ENCODE measurements at regions not wholly inside any gene's neighbourhood (a gene's known extent, or its start where the extent isn't known, plus 50 kb on each side); places are given as distances from the start of the nearest gene placed in this dataset.

GRCh38 chr1:14180738-14181137 is 417.7 kb upstream of the KAZN start:
- no peaks in the 10 kb centered on the region for H3K36me3 Mint-ChIP-seq
- H3K27ac Mint-ChIP-seq: no peak overlapping the region
- H3K9me3 Mint-ChIP-seq: peaks cover 0 to 3% (median 0%) of the 10 kb centered on the region in 9 donors
- ATAC-seq (no peak), DNase-seq (no peak)
- peak overlapping the region in 1 of 10 donors; percentile 32 for H3K4me3 Mint-ChIP-seq
- H3K27me3 Mint-ChIP-seq: peaks cover 14 to 39% (median 32%) of the 10 kb centered on the region in 5 donors
- H3K4me1 Mint-ChIP-seq: peaks cover 4 to 25% (median 15%) of the 10 kb centered on the region in 4 donors
- POLR2A ChIA-PET: no interaction called here

- POLR2A ChIA-PET: no interaction called here
- no peak overlapping the region for H3K27ac Mint-ChIP-seq
- H3K4me3 Mint-ChIP-seq: peak overlapping the region in 3 of 10 donors; percentile 8 to 35 (median 32)
- peaks cover 15 to 39% (median 34%) of the 10 kb centered on the region in 5 donors for H3K27me3 Mint-ChIP-seq
- H3K4me1 Mint-ChIP-seq: peaks cover 4 to 25% (median 15%) of the 10 kb centered on the region in 4 donors
- no peaks in the 10 kb centered on the region for H3K36me3 Mint-ChIP-seq
- ATAC-seq (peak in 1 of 2 donors; percentile 23), DNase-seq (peak in 1 of 10 donors; percentile 29)
- H3K9me3 Mint-ChIP-seq: peaks cover 0 to 3% (median 0%) of the 10 kb centered on the region in 9 donors
These were observed 417.2 kb upstream of the KAZN start for GRCh38 chr1:14181191-14181795.

GRCh38 chr1:14182856-14183255 is 415.6 kb upstream of the KAZN start:
- Mint-ChIP-seq H3K9me3 (peaks cover 0 to 3% (median 0%) of the 10 kb centered on the region in 9 donors), H3K4me1 (peaks cover 4 to 25% (median 15%) of the 10 kb centered on the region in 4 donors), H3K27ac (no peak overlapping the region), H3K4me3 (peak overlapping the region in 2 of 10 donors; percentile 21 to 23), H3K36me3 (no peaks in the 10 kb centered on the region), H3K27me3 (peaks cover 17 to 43% (median 39%) of the 10 kb centered on the region in 5 donors)
- DNase-seq (no peak), ATAC-seq (no peak)
- POLR2A ChIA-PET: no interaction called here

- Mint-ChIP-seq H3K4me1 (peaks cover 4 to 25% (median 15%) of the 10 kb centered on the region in 4 donors), H3K27ac (no peak overlapping the region), H3K4me3 (no peak overlapping the region), H3K9me3 (peaks cover 0 to 3% (median 0%) of the 10 kb centered on the region in 9 donors), H3K27me3 (peaks cover 20 to 48% (median 41%) of the 10 kb centered on the region in 5 donors), H3K36me3 (no peaks in the 10 kb centered on the region)
- ATAC-seq (no peak), DNase-seq (no peak)
- POLR2A ChIA-PET: no interaction called here
These were observed 415.2 kb upstream of the KAZN start for GRCh38 chr1:14183329-14183728.

- peaks cover 22 to 42% (median 36%) of the 10 kb centered on the region in 5 donors for H3K27me3 Mint-ChIP-seq
- H3K9me3 Mint-ChIP-seq: peaks cover 0 to 3% (median 0%) of the 10 kb centered on the region in 9 donors
- POLR2A ChIA-PET: no interaction called here
- no peaks in the 10 kb centered on the region for H3K36me3 Mint-ChIP-seq
- H3K4me3 Mint-ChIP-seq: no peak overlapping the region
- H3K27ac Mint-ChIP-seq: peak overlapping the region in 1 of 10 donors; percentile 1
- no peak for DNase-seq
- H3K4me1 Mint-ChIP-seq: peaks cover 4 to 25% (median 15%) of the 10 kb centered on the region in 4 donors
- no peak for ATAC-seq
These were observed 414.0 kb upstream of the KAZN start for GRCh38 chr1:14184454-14184853.

GRCh38 chr1:14189381-14189780 is 409.1 kb upstream of the KAZN start:
- H3K4me3 Mint-ChIP-seq: no peak overlapping the region
- H3K36me3 Mint-ChIP-seq: no peaks in the 10 kb centered on the region
- no peak for ATAC-seq
- H3K4me1 Mint-ChIP-seq: no peaks in the 10 kb centered on the region
- POLR2A ChIA-PET: no interaction called here
- no peak for DNase-seq
- H3K27ac Mint-ChIP-seq: no peak overlapping the region
- peaks cover 0 to 6% (median 0%) of the 10 kb centered on the region in 9 donors for H3K9me3 Mint-ChIP-seq
- H3K27me3 Mint-ChIP-seq: peaks cover 9 to 19% (median 14%) of the 10 kb centered on the region in 5 donors

GRCh38 chr1:14190508-14190907 is 408.0 kb upstream of the KAZN start:
- Mint-ChIP-seq H3K4me1 (no peaks in the 10 kb centered on the region), H3K27ac (no peak overlapping the region), H3K4me3 (no peak overlapping the region), H3K36me3 (no peaks in the 10 kb centered on the region), H3K27me3 (peaks cover 9 to 17% (median 16%) of the 10 kb centered on the region in 5 donors), H3K9me3 (peaks cover 0 to 6% (median 0%) of the 10 kb centered on the region in 9 donors)
- ATAC-seq (no peak), DNase-seq (no peak)
- POLR2A ChIA-PET: no interaction called here

GRCh38 chr1:14194511-14194910 is 404.0 kb upstream of the KAZN start:
- Mint-ChIP-seq H3K9me3 (peaks cover 0 to 6% (median 0%) of the 10 kb centered on the region in 9 donors), H3K4me3 (no peak overlapping the region), H3K27me3 (peaks cover 0 to 8% (median 5%) of the 10 kb centered on the region in 5 donors), H3K36me3 (no peaks in the 10 kb centered on the region), H3K27ac (no peak overlapping the region), H3K4me1 (no peaks in the 10 kb centered on the region)
- ATAC-seq: no peak
- no peak for DNase-seq
- POLR2A ChIA-PET: no interaction called here

GRCh38 chr1:14205066-14205465 is 393.4 kb upstream of the KAZN start:
- H3K9me3 Mint-ChIP-seq: peaks cover 0 to 5% (median 0%) of the 10 kb centered on the region in 9 donors
- H3K4me1 Mint-ChIP-seq: no peaks in the 10 kb centered on the region
- H3K27me3 Mint-ChIP-seq: peaks cover 0 to 7% (median 0%) of the 10 kb centered on the region in 5 donors
- no peaks in the 10 kb centered on the region for H3K36me3 Mint-ChIP-seq
- DNase-seq (no peak), ATAC-seq (no peak)
- H3K4me3 Mint-ChIP-seq: no peak overlapping the region
- POLR2A ChIA-PET: no interaction called here
- H3K27ac Mint-ChIP-seq: no peak overlapping the region

- H3K27ac Mint-ChIP-seq: no peak overlapping the region
- peaks cover 0 to 9% (median 2%) of the 10 kb centered on the region in 3 donors for H3K36me3 Mint-ChIP-seq
- no peak for ATAC-seq
- peaks cover 1 to 20% (median 11%) of the 10 kb centered on the region in 5 donors for H3K27me3 Mint-ChIP-seq
- no peaks in the 10 kb centered on the region for H3K4me1 Mint-ChIP-seq
- no peak overlapping the region for H3K4me3 Mint-ChIP-seq
- POLR2A ChIA-PET: no interaction called here
- DNase-seq: no peak
- H3K9me3 Mint-ChIP-seq: peaks cover 0 to 26% (median 15%) of the 10 kb centered on the region in 9 donors
These were observed 383.3 kb upstream of the KAZN start for GRCh38 chr1:14215151-14215550.

- Mint-ChIP-seq H3K4me3 (no peak overlapping the region), H3K36me3 (peaks cover 0 to 9% (median 2%) of the 10 kb centered on the region in 3 donors), H3K4me1 (no peaks in the 10 kb centered on the region), H3K27me3 (peaks cover 2 to 24% (median 12%) of the 10 kb centered on the region in 5 donors), H3K9me3 (peaks cover 0 to 24% (median 13%) of the 10 kb centered on the region in 9 donors), H3K27ac (no peak overlapping the region)
- POLR2A ChIA-PET: no interaction called here
- DNase-seq (no peak), ATAC-seq (no peak)
These were observed 381.1 kb upstream of the KAZN start for GRCh38 chr1:14217384-14217783.

- Mint-ChIP-seq H3K27ac (no peak overlapping the region), H3K27me3 (peaks cover 5 to 19% (median 8%) of the 10 kb centered on the region in 5 donors), H3K36me3 (peaks cover 0 to 9% (median 2%) of the 10 kb centered on the region in 3 donors), H3K4me1 (no peaks in the 10 kb centered on the region), H3K4me3 (no peak overlapping the region), H3K9me3 (peaks cover 0 to 24% (median 11%) of the 10 kb centered on the region in 9 donors)
- ATAC-seq (no peak), DNase-seq (no peak)
- POLR2A ChIA-PET: no interaction called here
These were observed 378.2 kb upstream of the KAZN start for GRCh38 chr1:14220324-14220723.

- Mint-ChIP-seq H3K4me1 (no peaks in the 10 kb centered on the region), H3K27me3 (peaks cover 5 to 19% (median 8%) of the 10 kb centered on the region in 5 donors), H3K27ac (no peak overlapping the region), H3K36me3 (peaks cover 0 to 9% (median 2%) of the 10 kb centered on the region in 3 donors), H3K4me3 (no peak overlapping the region), H3K9me3 (peaks cover 0 to 24% (median 11%) of the 10 kb centered on the region in 9 donors)
- ATAC-seq: no peak
- POLR2A ChIA-PET: no interaction called here
- no peak for DNase-seq
These were observed 377.7 kb upstream of the KAZN start for GRCh38 chr1:14220811-14221210.

Data from naive thymus-derived CD8-positive, alpha-beta T cell (primary cell).